SH-SY5Y (cell line): ENCODE measurements at regions not wholly inside any gene's neighbourhood (a gene's known extent, or its start where the extent isn't known, plus 50 kb on each side); places are given as distances from the start of the nearest gene placed in this dataset.

Experiments used
- GATA2 ChIP-seq: IDR thresholded peaks from 2 replicates; pipeline ENCODE4 v1.6.1; 2011; ENCODE audit warnings: mild to moderate bottlenecking, low read depth, low read length
- GATA3 ChIP-seq: IDR thresholded peaks from 2 replicates; pipeline ENCODE4 v1.6.1; 2011; ENCODE audit warnings: low read depth, mild to moderate bottlenecking, low read length, moderate library complexity

- TF ChIP-seq GATA2 (no peak), GATA3 (no peak)
Observed at GRCh38 chr6:90425161-90425641, 128.6 kb upstream of the BACH2 start.
